ENCODE measurements at regions not wholly inside any gene's neighbourhood (a gene's known extent, or its start where the extent isn't known, plus 50 kb on each side); places are given as distances from the start of the nearest gene placed in this dataset.

- Histone ChIP-seq H3K4me2 (ENCODE audit: low read length) (no peak overlapping the region), H2AFZ (ENCODE audit: low read depth, low read length) (no peak overlapping the region), H3K27ac (ENCODE audit: low read length) (no peak overlapping the region), H3K4me3 (ENCODE audit: low read length) (no peak overlapping the region), H3K9ac (ENCODE audit: low read length) (no peak overlapping the region), H3K27me3 (ENCODE audit: low read depth, low read length) (no peaks in the 10 kb centered on the region), H3K36me3 (replicated peaks; ENCODE audit: low read depth, low read length) (no peaks in the 10 kb centered on the region), H3K4me1 (ENCODE audit: low read length) (peaks cover 4% of the 10 kb centered on the region), H3K79me2 (ENCODE audit: low read length) (no peaks in the 10 kb centered on the region), H4K20me1 (ENCODE audit: insufficient read depth, low read length) (no peaks in the 10 kb centered on the region), H3K9me3 (ENCODE audit: insufficient read depth, low read length) (no peaks in the 10 kb centered on the region)
- TF ChIP-seq EZH2phosphoT487 (IDR thresholded peaks at IDR 0.05; ENCODE audit: low read depth) (no peak), CTCF (IDR thresholded peaks at IDR 0.05; ENCODE audit: low read depth, low read length) (no peak)
Observed at GRCh38 chr3:36229496-36229895, 150.8 kb upstream of the STAC start.

- H3K79me2 ChIP-seq (ENCODE audit: low read length), result no peaks in the 10 kb centered on the region
- H3K36me3 ChIP-seq (replicated peaks; ENCODE audit: low read depth, low read length), result no peaks in the 10 kb centered on the region
- H3K27me3 ChIP-seq (ENCODE audit: low read depth, low read length), result no peaks in the 10 kb centered on the region
- H2AFZ ChIP-seq (ENCODE audit: low read depth, low read length), result no peak overlapping the region
- no peak for TF ChIP-seq CTCF (IDR thresholded peaks at IDR 0.05; ENCODE audit: low read depth, low read length)
- no peak for TF ChIP-seq EZH2phosphoT487 (IDR thresholded peaks at IDR 0.05; ENCODE audit: low read depth)
- no peak overlapping the region for H3K4me3 ChIP-seq (ENCODE audit: low read length)
- no peak overlapping the region for H3K4me2 ChIP-seq (ENCODE audit: low read length)
- no peaks in the 10 kb centered on the region for H3K9me3 ChIP-seq (ENCODE audit: insufficient read depth, low read length)
- no peak overlapping the region for H3K9ac ChIP-seq (ENCODE audit: low read length)
- H4K20me1 ChIP-seq (ENCODE audit: insufficient read depth, low read length), result no peaks in the 10 kb centered on the region
- no peaks in the 10 kb centered on the region for H3K4me1 ChIP-seq (ENCODE audit: low read length)
- no peak overlapping the region for H3K27ac ChIP-seq (ENCODE audit: low read length)
Observed at GRCh38 chr3:36232797-36233489, 147.4 kb upstream of the STAC start.

- no peaks in the 10 kb centered on the region for H4K20me1 ChIP-seq (ENCODE audit: insufficient read depth, low read length)
- no peak overlapping the region for H3K4me2 ChIP-seq (ENCODE audit: low read length)
- no peaks in the 10 kb centered on the region for H3K79me2 ChIP-seq (ENCODE audit: low read length)
- no peak overlapping the region for H2AFZ ChIP-seq (ENCODE audit: low read depth, low read length)
- peaks cover 10% of the 10 kb centered on the region for H3K4me1 ChIP-seq (ENCODE audit: low read length)
- no peaks in the 10 kb centered on the region for H3K36me3 ChIP-seq (replicated peaks; ENCODE audit: low read depth, low read length)
- no peak overlapping the region for H3K9ac ChIP-seq (ENCODE audit: low read length)
- H3K27ac ChIP-seq (ENCODE audit: low read length), result no peak overlapping the region
- no peaks in the 10 kb centered on the region for H3K9me3 ChIP-seq (ENCODE audit: insufficient read depth, low read length)
- H3K27me3 ChIP-seq (ENCODE audit: low read depth, low read length), result no peaks in the 10 kb centered on the region
- no peak overlapping the region for H3K4me3 ChIP-seq (ENCODE audit: low read length)
- TF ChIP-seq EZH2phosphoT487 (IDR thresholded peaks at IDR 0.05; ENCODE audit: low read depth), result no peak
Observed at GRCh38 chr3:36244728-36245127, 135.6 kb upstream of the STAC start.

- no peaks in the 10 kb centered on the region for H3K36me3 ChIP-seq (replicated peaks; ENCODE audit: low read depth, low read length)
- H3K4me1 ChIP-seq (ENCODE audit: low read length), result peaks cover 4% of the 10 kb centered on the region
- no peak overlapping the region for H3K4me3 ChIP-seq (ENCODE audit: low read length)
- H3K79me2 ChIP-seq (ENCODE audit: low read length), result no peaks in the 10 kb centered on the region
- H3K27me3 ChIP-seq (ENCODE audit: low read depth, low read length), result no peaks in the 10 kb centered on the region
- H3K9ac ChIP-seq (ENCODE audit: low read length), result no peak overlapping the region
- no peak overlapping the region for H3K27ac ChIP-seq (ENCODE audit: low read length)
- peaks cover 11% of the 10 kb centered on the region; the same call in 1 of the 2 replicates for H3K9me3 ChIP-seq (ENCODE audit: insufficient read depth, low read length)
- no peak for TF ChIP-seq EZH2phosphoT487 (IDR thresholded peaks at IDR 0.05; ENCODE audit: low read depth)
- no peak for TF ChIP-seq CTCF (IDR thresholded peaks at IDR 0.05; ENCODE audit: low read depth, low read length)
- H4K20me1 ChIP-seq (ENCODE audit: insufficient read depth, low read length), result no peaks in the 10 kb centered on the region
- H2AFZ ChIP-seq (ENCODE audit: low read depth, low read length), result no peak overlapping the region
- no peak overlapping the region for H3K4me2 ChIP-seq (ENCODE audit: low read length)
Observed at GRCh38 chr3:36248374-36248773, 131.9 kb upstream of the STAC start.

Data from OCI-LY3 (cell line).